Testis (tissue), 2 donors: ENCODE measurements at regions not wholly inside any gene's neighbourhood (a gene's known extent, or its start where the extent isn't known, plus 50 kb on each side); places are given as distances from the start of the nearest gene placed in this dataset.
A peak's percentile ranks its signal among the peaks of the same experiment; 100 is the strongest.
"Not testable (repeated sequence)": the region's sequence is repeated elsewhere in the genome, so short reads cannot be mapped to it uniquely, and the experiment has no call there.

Experiments used
- DNase-seq: peaks from one replicate; pipeline ENCODE4 v3.0.0-alpha.2; 2019
- H3K27ac ChIP-seq, 2 donors: fragments of 200-600 bp; sonication (generic); one replicate each; pipeline ENCODE4 v1.5.1; 2019
- H3K27me3 ChIP-seq: fragments of 200-600 bp; sonication (generic); one replicate; pipeline ENCODE4 v1.5.1; 2019
- H3K36me3 ChIP-seq: fragments of 200-600 bp; sonication (generic); one replicate; pipeline ENCODE4 v1.5.1; 2017; ENCODE audit warnings: low read depth; ENCODE audit errors: missing control alignments
- H3K4me1 ChIP-seq: fragments of 200-600 bp; sonication (generic); one replicate; pipeline ENCODE4 v1.5.1; 2019
- H3K4me3 ChIP-seq, 2 donors: fragments of 200-600 bp; sonication (generic); one replicate each; pipeline ENCODE4 v1.5.1; 2017 to 2019
- H3K9me3 ChIP-seq: fragments of 200-600 bp; sonication (generic); one replicate; pipeline ENCODE4 v1.5.1; 2017
- CTCF ChIP-seq, 3 experiments: fragments of 450-650 bp in 2 of 3; fragments of 200-600 bp in 1 of 3; sonication (generic) in 1 of 3; IDR thresholded peaks; one replicate each; pipeline ENCODE4 v1.5.1; 2016 to 2019; ENCODE audit warnings: antibody characterized with exemption in 3 of 3, mild to moderate bottlenecking in 2 of 3, moderate library complexity in 1 of 3
- POLR2A ChIP-seq: fragments of 450-650 bp; IDR thresholded peaks from one replicate; pipeline ENCODE4 v1.6.1; 2017; ENCODE audit warnings: antibody characterized with exemption, mild to moderate bottlenecking, moderate library complexity
- WGBS, 2 donors: methylation state at CpG; one replicate each; pipeline ENCODE4 v1.1.5; 2018; 5-methylcytosine and 5-hydroxymethylcytosine counted together
- intact Hi-C: fragments of 100-400 bp; cut with DNase I; formaldehyde crosslinking; loops from one replicate; pipeline ENCODE4 v1.15.1; 2023; ENCODE audit warnings: low total_unique reads
- microRNA-seq, 2 donors: library from miRNA; unstranded; fragments of <30 nt; microRNA quantifications; one replicate each; pipeline ENCODE4, GENCODE V29; 2016; ENCODE audit warnings: borderline number of aligned reads in 2 of 2, borderline replicate concordance in 1 of 2
- small RNA-seq, 2 donors: library from RNA; depleted of rRNA; stranded (forward); fragments of <200 nt; gene quantifications; one replicate each; pipeline ENCODE3, GENCODE V24; 2016

GRCh38 chr4:174388461-174389145 lies 104.9 kb downstream of the CEP44 start:
- H3K27me3 ChIP-seq, result no peaks in the 10 kb centered on the region
- no peak overlapping the region for H3K27ac ChIP-seq
- H3K4me1 ChIP-seq, result no peaks in the 10 kb centered on the region
- no peak for DNase-seq
- no peaks in the 10 kb centered on the region for H3K36me3 ChIP-seq
- intact Hi-C loops, result no loop called here
- TF ChIP-seq CTCF (IDR thresholded peaks at IDR 0.05) (no peak), POLR2A (no peak)
- no peaks in the 10 kb centered on the region for H3K9me3 ChIP-seq
- no peak overlapping the region for H3K4me3 ChIP-seq

DNA sequence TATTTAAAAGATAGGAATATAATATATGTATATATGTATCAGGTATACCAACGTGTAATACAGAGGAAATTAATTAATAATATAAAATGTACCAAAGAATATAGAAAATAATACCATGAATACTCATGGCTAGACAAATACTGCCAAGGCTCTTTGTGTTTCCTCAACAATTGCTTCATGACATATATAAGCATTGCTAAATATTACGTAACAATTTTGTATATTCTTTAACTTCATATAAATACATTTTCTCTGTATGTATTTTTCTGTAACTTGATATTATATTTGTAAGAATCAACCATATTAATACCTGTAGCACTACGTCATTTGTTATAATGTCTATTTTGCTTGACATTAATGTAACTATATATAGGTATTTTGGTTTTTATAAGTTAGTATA lies 104.0 kb downstream of the CEP44 start:
- Histone ChIP-seq H3K4me1 (no peaks in the 10 kb centered on the region), H3K27me3 (no peaks in the 10 kb centered on the region), H3K4me3 (no peak overlapping the region), H3K27ac (no peak overlapping the region), H3K9me3 (no peaks in the 10 kb centered on the region), H3K36me3 (no peaks in the 10 kb centered on the region)
- 79 to 80% methylated on average over 3 of the region's 3 CpGs for WGBS, 2 donors
- intact Hi-C loops, result no loop called here
- DNase-seq, result no peak
- no peak for TF ChIP-seq CTCF (IDR thresholded peaks at IDR 0.05)
- no peak for TF ChIP-seq POLR2A

GRCh38 chr4:174387143-174387542 lies 103.4 kb downstream of the CEP44 start:
- TF ChIP-seq POLR2A, result no peak
- no peak for TF ChIP-seq CTCF (IDR thresholded peaks at IDR 0.05)
- WGBS, 2 donors, result 42 to 43% methylated on average over 2 of the region's 2 CpGs
- no peak for DNase-seq
- H3K9me3 ChIP-seq, result no peaks in the 10 kb centered on the region
- peak overlapping the region in 1 of 2 donors; percentile 12 for H3K4me3 ChIP-seq
- no peaks in the 10 kb centered on the region for H3K27me3 ChIP-seq
- H3K4me1 ChIP-seq, result no peaks in the 10 kb centered on the region
- intact Hi-C loops, result no loop called here
- no peak overlapping the region for H3K27ac ChIP-seq
- H3K36me3 ChIP-seq, result no peaks in the 10 kb centered on the region

DNA sequence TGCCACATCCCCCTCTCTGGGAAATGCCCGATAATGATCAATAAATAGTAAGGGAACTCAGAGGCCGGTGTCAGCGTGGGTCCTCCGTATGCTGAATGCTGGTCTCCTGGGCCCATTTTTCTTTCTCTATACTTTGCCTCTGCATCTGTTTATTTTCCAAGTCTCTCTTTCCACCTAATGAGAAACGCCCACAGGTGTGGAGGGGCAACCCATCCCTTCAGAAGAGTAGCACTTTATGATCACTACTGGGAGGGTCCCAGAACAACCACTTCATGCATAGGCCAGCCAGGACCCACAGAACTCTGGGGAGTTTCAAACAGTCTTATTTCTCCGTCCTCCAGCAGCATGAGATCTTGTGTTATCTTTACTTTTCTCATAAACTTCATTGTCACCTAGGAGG lies 100.1 kb downstream of the CEP44 start:
- no peak for DNase-seq
- Histone ChIP-seq H3K27me3 (no peaks in the 10 kb centered on the region), H3K9me3 (no peaks in the 10 kb centered on the region), H3K4me1 (no peaks in the 10 kb centered on the region), H3K36me3 (no peaks in the 10 kb centered on the region), H3K27ac (no peak overlapping the region), H3K4me3 (no peak overlapping the region)
- intact Hi-C loops, result no loop called here
- WGBS, 2 donors, result 86 to 91% methylated on average over 6 of the region's 6 CpGs
- TF ChIP-seq POLR2A (no peak), CTCF (IDR thresholded peaks at IDR 0.05) (no peak)

- H3K4me3 ChIP-seq, H3K36me3 ChIP-seq, H3K27me3 ChIP-seq, H3K9me3 ChIP-seq, H3K27ac ChIP-seq, intact Hi-C loops, DNase-seq, H3K4me1 ChIP-seq: not testable (repeated sequence)
- 45 to 50% methylated on average over 6 of the region's 6 CpGs for WGBS, 2 donors
These were observed 99.4 kb downstream of the CEP44 start for GRCh38 chr4:174382938-174383605.

Small RNA genes in the stretch of these regions (microRNA-seq; reads per million reads assigned to microRNA genes)
- 0 reads per million in 2 donors for gene MIR4276

Small RNA genes in the stretch of these regions (small RNA-seq; reads per million reads assigned to genes)
- 0 reads per million in 2 donors for gene MIR4276
